Breast epithelium (tissue), 4 donors: ENCODE measurements at regions not wholly inside any gene's neighbourhood (a gene's known extent, or its start where the extent isn't known, plus 50 kb on each side); places are given as distances from the start of the nearest gene placed in this dataset.
"Not testable (repeated sequence)": the region's sequence is repeated elsewhere in the genome, so short reads cannot be mapped to it uniquely, and the experiment has no call there.

Experiments
- DNase-seq, 2 donors: peaks; one replicate each; pipeline ENCODE4 v3.0.0-alpha.2; 2019; ENCODE audit warnings: low spot score in 2 of 2
- H3K27ac ChIP-seq, 2 donors: fragments of 200-600 bp; sonication (generic) in 1 of 2; one replicate each; pipeline ENCODE4 v1.5.1; 2016 to 2019; ENCODE audit warnings: mild to moderate bottlenecking in 1 of 2
- H3K27me3 ChIP-seq, 2 donors: fragments of 200-600 bp; sonication (generic) in 1 of 2; one replicate each; pipeline versions ENCODE4 v1.5.1 to v1.6.0; 2017 to 2019; ENCODE audit warnings: control low read depth in 1 of 2, mild to moderate bottlenecking in 1 of 2
- H3K36me3 ChIP-seq: fragments of 200-600 bp; one replicate; pipeline ENCODE4 v1.5.1; 2019
- H3K4me1 ChIP-seq, 2 donors: fragments of 200-600 bp; sonication (generic); one replicate each; pipeline ENCODE4 v1.5.1; 2016 to 2019; ENCODE audit warnings: control low read depth in 1 of 2
- H3K4me3 ChIP-seq, 3 donors: fragments of 200-600 bp; sonication (generic); 1 replicate in 2 of 3; 2 replicates in 1 of 3; pipeline ENCODE4 v1.5.1; 2016 to 2019; ENCODE audit warnings: mild to moderate bottlenecking in 3 of 3, moderate library complexity in 2 of 3
- H3K9me3 ChIP-seq, 2 donors: fragments of 200-600 bp; sonication (generic) in 1 of 2; one replicate each; pipeline ENCODE4 v1.5.1; 2016 to 2019; ENCODE audit warnings: control low read depth in 1 of 2
- CTCF ChIP-seq, 3 donors: fragments of 450-650 bp; IDR thresholded peaks; one replicate each; pipeline ENCODE4 v1.5.1; 2016 to 2017; ENCODE audit warnings: antibody characterized with exemption in 3 of 3, mild to moderate bottlenecking in 3 of 3, moderate library complexity in 3 of 3
- POLR2A ChIP-seq: fragments of 450-650 bp; IDR thresholded peaks from one replicate; pipeline ENCODE4 v1.6.1; 2016; ENCODE audit warnings: antibody characterized with exemption, mild to moderate bottlenecking, moderate library complexity
- POLR2AphosphoS5 ChIP-seq, 3 donors: sonication (generic); formaldehyde crosslinking; IDR thresholded peaks; one replicate each; pipeline ENCODE4 v1.6.1; 2017; ENCODE audit warnings: antibody characterized with exemption in 3 of 3
- intact Hi-C: fragments of 100-400 bp; cut with DNase I; formaldehyde crosslinking; loops from one replicate; pipeline ENCODE4 v1.15.1; 2023; ENCODE audit warnings: low total_unique reads

GRCh38 chr12:105598031-105598430 is 267.5 kb downstream of the C12orf75 start:
- Histone ChIP-seq H3K9me3 (no peaks in the 10 kb centered on the region), H3K4me3 (no peak overlapping the region), H3K36me3 (no peaks in the 10 kb centered on the region), H3K27ac (no peak overlapping the region), H3K4me1 (no peaks in the 10 kb centered on the region), H3K27me3 (no peaks in the 10 kb centered on the region)
- TF ChIP-seq CTCF (IDR thresholded peaks at IDR 0.05) (no peak), POLR2A (no peak), POLR2AphosphoS5 (IDR thresholded peaks at IDR 0.05) (no peak)
- no peak for DNase-seq
- intact Hi-C loops = no loop called here

- Histone ChIP-seq H3K36me3 (no peaks in the 10 kb centered on the region), H3K4me3 (no peak overlapping the region), H3K27ac (no peak overlapping the region), H3K4me1 (no peaks in the 10 kb centered on the region), H3K9me3 (no peaks in the 10 kb centered on the region), H3K27me3 (no peaks in the 10 kb centered on the region)
- intact Hi-C loops = no loop called here
- TF ChIP-seq POLR2A = no peak
- TF ChIP-seq POLR2AphosphoS5 (IDR thresholded peaks at IDR 0.05) = no peak
- TF ChIP-seq CTCF (IDR thresholded peaks at IDR 0.05) = no peak
- DNase-seq = no peak
Measured at GRCh38 chr12:105600911-105601545, 270.5 kb downstream of the C12orf75 start.

GRCh38 chr12:105602312-105602711 is 271.8 kb downstream of the C12orf75 start:
- DNase-seq, H3K27ac ChIP-seq, H3K27me3 ChIP-seq, H3K4me1 ChIP-seq, H3K36me3 ChIP-seq, H3K9me3 ChIP-seq, H3K4me3 ChIP-seq, intact Hi-C loops: not testable (repeated sequence)

- H3K36me3 ChIP-seq, H3K4me1 ChIP-seq, intact Hi-C loops, H3K4me3 ChIP-seq, H3K27ac ChIP-seq, H3K27me3 ChIP-seq, DNase-seq, H3K9me3 ChIP-seq: not testable (repeated sequence)
Measured at GRCh38 chr12:105604281-105604680, 273.8 kb downstream of the C12orf75 start.

GRCh38 chr12:105606613-105607012 is 276.1 kb downstream of the C12orf75 start:
- DNase-seq, H3K4me1 ChIP-seq, H3K27ac ChIP-seq, H3K27me3 ChIP-seq, H3K9me3 ChIP-seq, intact Hi-C loops, H3K36me3 ChIP-seq, H3K4me3 ChIP-seq: not testable (repeated sequence)

- intact Hi-C loops, DNase-seq, H3K27ac ChIP-seq, H3K36me3 ChIP-seq, H3K4me1 ChIP-seq, H3K4me3 ChIP-seq, H3K27me3 ChIP-seq, H3K9me3 ChIP-seq: not testable (repeated sequence)
Measured at GRCh38 chr12:105609001-105609400, 278.5 kb downstream of the C12orf75 start.

GRCh38 chr12:105610459-105610858 is 280.0 kb downstream of the C12orf75 start:
- Histone ChIP-seq H3K27ac (no peak overlapping the region), H3K4me1 (no peaks in the 10 kb centered on the region), H3K4me3 (no peak overlapping the region), H3K36me3 (no peaks in the 10 kb centered on the region), H3K27me3 (no peaks in the 10 kb centered on the region), H3K9me3 (no peaks in the 10 kb centered on the region)
- TF ChIP-seq POLR2AphosphoS5 (IDR thresholded peaks at IDR 0.05) = no peak
- TF ChIP-seq CTCF (IDR thresholded peaks at IDR 0.05) = no peak
- no peak for TF ChIP-seq POLR2A
- intact Hi-C loops = no loop called here
- no peak for DNase-seq
